GM23338 (cell line): ENCODE measurements at regions not wholly inside any gene's neighbourhood (a gene's known extent, or its start where the extent isn't known, plus 50 kb on each side); places are given as distances from the start of the nearest gene placed in this dataset.

Source experiments
- ATAC-seq: fragments of 200-7000 bp; cut with Tn5 transposase; 3 replicates; pipeline ENCODE4 v1.9.1; 2020
- DNase-seq: peaks from one replicate; pipeline ENCODE4 v3.0.0-alpha.2; 2015; ENCODE audit warnings: low spot score
- H2AFZ ChIP-seq: fragments of 200-600 bp; sonication (generic); 2 replicates; pipeline ENCODE4 v1.8.0; 2016; ENCODE audit warnings: antibody characterized with exemption, mild to moderate bottlenecking, moderate library complexity
- H3F3A ChIP-seq: fragments of 200-600 bp; sonication (generic); replicated peaks from 2 replicates; pipeline ENCODE4 v1.8.0; 2017; ENCODE audit warnings: antibody characterized with exemption, mixed run types, low read depth
- H3K27ac ChIP-seq: fragments of 200-600 bp; sonication (generic); 2 replicates; pipeline ENCODE4 v1.6.1; 2016; ENCODE audit warnings: low read depth
- H3K27me3 ChIP-seq: fragments of 200-600 bp; sonication (generic); 2 replicates; pipeline ENCODE4 v1.8.0; 2016; ENCODE audit warnings: mild to moderate bottlenecking, mixed run types, moderate library complexity; ENCODE audit not compliant: insufficient read depth
- H3K36me3 ChIP-seq: fragments of 200-600 bp; sonication (generic); 2 replicates; pipeline ENCODE4 v1.8.0; 2016; ENCODE audit warnings: mild to moderate bottlenecking; ENCODE audit not compliant: insufficient read depth
- H3K4me1 ChIP-seq: fragments of 200-600 bp; sonication (generic); 2 replicates; pipeline ENCODE4 v1.8.0; 2016; ENCODE audit warnings: mild to moderate bottlenecking, moderate library complexity; ENCODE audit not compliant: insufficient read depth
- H3K4me2 ChIP-seq: fragments of 200-600 bp; sonication (generic); 2 replicates; pipeline ENCODE4 v1.7.1; 2017; ENCODE audit warnings: mixed run types
- H3K4me3 ChIP-seq: fragments of 200-600 bp; sonication (generic); 2 replicates; pipeline ENCODE4 v1.6.1; 2016; ENCODE audit warnings: mixed run types
- H3K79me2 ChIP-seq: fragments of 200-600 bp; sonication (generic); replicated peaks from 2 replicates; pipeline ENCODE4 v1.8.0; 2017; ENCODE audit warnings: mild to moderate bottlenecking; ENCODE audit not compliant: insufficient read depth
- H3K9me2 ChIP-seq: fragments of 200-600 bp; sonication (generic); 2 replicates; pipeline ENCODE4 v1.8.0; 2017; ENCODE audit not compliant: insufficient read depth
- H4K20me1 ChIP-seq: fragments of 200-600 bp; sonication (generic); replicated peaks from 2 replicates; pipeline ENCODE4 v1.8.0; 2017; ENCODE audit warnings: mild to moderate bottlenecking; ENCODE audit not compliant: insufficient read depth
- H3K27ac Mint-ChIP-seq: 2 replicates; pipeline ENCODE4 v1.8.0; 2020; ENCODE audit warnings: inconsistent platforms, mild to moderate bottlenecking, moderate library complexity, mixed read lengths
- H3K27me3 Mint-ChIP-seq: 3 replicates; pipeline ENCODE4 v1.8.0; 2022; ENCODE audit warnings: low read depth, mild to moderate bottlenecking, moderate library complexity, mixed read lengths, inconsistent platforms; ENCODE audit not compliant: insufficient read depth, poor library complexity
- H3K36me3 Mint-ChIP-seq: 3 replicates; pipeline ENCODE4 v1.8.0; 2021; ENCODE audit warnings: low read depth, mild to moderate bottlenecking, inconsistent platforms, moderate library complexity, mixed read lengths
- H3K4me1 Mint-ChIP-seq: 3 replicates; pipeline ENCODE4 v1.8.0; 2020; ENCODE audit warnings: mild to moderate bottlenecking, inconsistent platforms, mixed read lengths
- H3K4me3 Mint-ChIP-seq: 3 replicates; pipeline ENCODE4 v1.8.0; 2021; ENCODE audit warnings: moderate library complexity, mild to moderate bottlenecking, inconsistent platforms, mixed read lengths
- H3K9me3 Mint-ChIP-seq: 3 replicates; pipeline ENCODE4 v1.8.0; 2020; ENCODE audit warnings: moderate library complexity, mild to moderate bottlenecking, inconsistent platforms, mixed read lengths
- CREB1 ChIP-seq: fragments of 250-450 bp; sonication (Bioruptor Pico); IDR thresholded peaks from 2 replicates; pipeline ENCODE4 v1.5.0; 2020; ENCODE audit warnings: low read depth, mild to moderate bottlenecking, moderate library complexity
- EZH2 ChIP-seq: fragments of 200-600 bp; sonication (generic); IDR thresholded peaks from one replicate; pipeline ENCODE4 v1.8.0; 2017; ENCODE audit warnings: antibody characterized with exemption, mild to moderate bottlenecking, low read depth; ENCODE audit not compliant: unreplicated experiment
- EZH2phosphoT487 ChIP-seq: fragments of 200-600 bp; sonication (generic); IDR thresholded peaks from one replicate; pipeline ENCODE4 v1.8.1; 2018; ENCODE audit warnings: antibody characterized with exemption; ENCODE audit not compliant: unreplicated experiment
- TF ChIP-seq, protein P1 (sequence below), 2 experiments: fragments of 200-600 bp in 1 of 2; sonication (generic) in 1 of 2; conservative IDR thresholded peaks; 2 replicates each; pipeline versions ENCODE4 v1.5.1 to v1.6.1; 2016 to 2017; ENCODE audit warnings: antibody characterized with exemption in 2 of 2, low read depth in 2 of 2, mild to moderate bottlenecking in 2 of 2, moderate library complexity in 1 of 2
- TF ChIP-seq, protein P2 (sequence below): fragments of 250-450 bp; sonication (Bioruptor Pico); IDR thresholded peaks from 2 replicates; pipeline ENCODE4 v1.5.0; 2020; ENCODE audit warnings: mild to moderate bottlenecking, moderate library complexity

DNA sequence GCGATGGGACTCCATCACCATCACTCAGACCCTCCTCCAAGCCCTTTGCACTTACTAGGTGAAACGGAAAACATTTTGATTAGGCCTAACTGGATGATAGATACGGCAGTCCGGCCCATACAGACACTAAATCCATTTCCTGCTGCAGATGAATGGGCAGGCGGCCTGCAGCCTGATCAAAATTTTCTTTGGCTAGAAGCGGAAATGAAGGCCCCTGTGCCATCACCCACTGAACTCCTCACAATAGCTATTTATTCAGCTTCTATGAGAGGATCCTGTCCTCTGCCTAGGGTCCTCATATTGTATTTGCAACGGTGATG is 200.5 kb downstream of the OMA1 start:
- Mint-ChIP-seq H3K9me3 (peaks cover 7% of the 10 kb centered on the region), H3K36me3 (peaks cover 2% of the 10 kb centered on the region; the same call in 2 of the 3 replicates), H3K4me3 (no peak overlapping the region), H3K4me1 (peaks cover 15% of the 10 kb centered on the region), H3K27me3 (peaks cover 2% of the 10 kb centered on the region), H3K27ac (no peak overlapping the region; the same call in 1 of the 2 replicates)
- Histone ChIP-seq H3K9me2 (0 out of 2 replicates have a peak, but pooled peaks cover 3% of the 10 kb centered on the region), H2AFZ (peak overlapping the region; percentile 91), H3K4me1 (peaks cover 20% of the 10 kb centered on the region), H3K4me3 (no peak overlapping the region), H3K36me3 (no peaks in the 10 kb centered on the region; the same call in 1 of the 2 replicates), H3K79me2 (no peaks in the 10 kb centered on the region), H4K20me1 (no peaks in the 10 kb centered on the region), H3K27ac (no peak overlapping the region), H3K27me3 (no peaks in the 10 kb centered on the region), H3F3A (no peaks in the 10 kb centered on the region), H3K4me2 (peak overlapping the region; percentile 53)
- TF ChIP-seq CREB1, result no peak
- TF ChIP-seq EZH2phosphoT487, result no peak
- TF ChIP-seq, protein P1, sequence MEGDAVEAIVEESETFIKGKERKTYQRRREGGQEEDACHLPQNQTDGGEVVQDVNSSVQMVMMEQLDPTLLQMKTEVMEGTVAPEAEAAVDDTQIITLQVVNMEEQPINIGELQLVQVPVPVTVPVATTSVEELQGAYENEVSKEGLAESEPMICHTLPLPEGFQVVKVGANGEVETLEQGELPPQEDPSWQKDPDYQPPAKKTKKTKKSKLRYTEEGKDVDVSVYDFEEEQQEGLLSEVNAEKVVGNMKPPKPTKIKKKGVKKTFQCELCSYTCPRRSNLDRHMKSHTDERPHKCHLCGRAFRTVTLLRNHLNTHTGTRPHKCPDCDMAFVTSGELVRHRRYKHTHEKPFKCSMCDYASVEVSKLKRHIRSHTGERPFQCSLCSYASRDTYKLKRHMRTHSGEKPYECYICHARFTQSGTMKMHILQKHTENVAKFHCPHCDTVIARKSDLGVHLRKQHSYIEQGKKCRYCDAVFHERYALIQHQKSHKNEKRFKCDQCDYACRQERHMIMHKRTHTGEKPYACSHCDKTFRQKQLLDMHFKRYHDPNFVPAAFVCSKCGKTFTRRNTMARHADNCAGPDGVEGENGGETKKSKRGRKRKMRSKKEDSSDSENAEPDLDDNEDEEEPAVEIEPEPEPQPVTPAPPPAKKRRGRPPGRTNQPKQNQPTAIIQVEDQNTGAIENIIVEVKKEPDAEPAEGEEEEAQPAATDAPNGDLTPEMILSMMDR (conservative IDR thresholded peaks at IDR 0.05; ENCODE audit: low read depth in 2 of 2), result no peak
- TF ChIP-seq EZH2, result no peak
- ATAC-seq (no peak), DNase-seq (no peak)

DNA sequence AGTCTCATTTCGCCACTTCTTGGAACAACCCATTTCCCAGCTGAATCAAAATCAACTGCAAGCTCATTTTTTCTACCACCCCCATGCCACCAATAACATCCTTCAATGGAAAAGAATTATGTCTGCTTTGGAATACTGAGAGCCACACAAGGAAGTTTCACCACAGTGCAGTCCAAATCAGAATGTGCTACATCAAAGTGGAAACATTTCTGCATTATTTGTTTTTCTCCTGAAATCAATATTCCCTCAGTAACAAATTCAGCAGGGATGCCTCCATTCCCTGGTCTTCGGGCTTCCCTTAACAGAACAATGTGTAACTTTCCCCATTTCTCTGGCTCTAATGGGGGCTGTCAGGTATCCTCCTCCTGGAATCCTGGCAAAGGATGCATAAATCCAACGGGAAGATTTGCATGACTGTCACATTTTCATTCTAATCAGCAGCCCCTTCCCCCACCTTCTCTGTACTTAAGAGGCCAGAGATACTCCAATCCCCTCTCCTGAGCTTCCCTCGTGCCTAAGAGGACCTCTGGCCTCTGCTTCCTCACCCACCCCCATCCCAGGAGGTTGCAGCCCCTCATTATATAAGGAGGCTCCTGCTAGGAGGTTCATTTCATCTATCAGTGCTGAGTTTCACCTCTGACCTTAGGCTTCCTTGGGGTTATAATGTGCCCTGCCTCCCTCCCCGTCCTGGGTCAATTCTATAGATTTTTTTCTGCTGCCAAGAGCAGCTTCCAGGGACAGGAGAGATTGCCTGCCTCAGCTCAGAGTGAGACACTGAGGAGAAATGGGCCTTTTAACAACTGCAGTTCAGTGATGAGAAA is 201.1 kb downstream of the OMA1 start:
- no peak overlapping the region for H3K4me3 Mint-ChIP-seq
- ATAC-seq (peak; percentile 72), DNase-seq (peak; percentile 30)
- peaks cover 2% of the 10 kb centered on the region for H3K27me3 Mint-ChIP-seq
- Histone ChIP-seq H3K4me3 (no peak overlapping the region), H3K4me2 (peak overlapping the region; percentile 53), H3K27me3 (no peaks in the 10 kb centered on the region), H3K4me1 (peaks cover 20% of the 10 kb centered on the region), H3K79me2 (no peaks in the 10 kb centered on the region), H3K27ac (no peak overlapping the region), H4K20me1 (no peaks in the 10 kb centered on the region), H2AFZ (peak overlapping the region; percentile 91), H3K36me3 (no peaks in the 10 kb centered on the region; the same call in 1 of the 2 replicates), H3K9me2 (0 out of 2 replicates have a peak, but pooled peaks cover 3% of the 10 kb centered on the region), H3F3A (no peaks in the 10 kb centered on the region)
- H3K4me1 Mint-ChIP-seq, result peaks cover 15% of the 10 kb centered on the region
- H3K27ac Mint-ChIP-seq, result no peak overlapping the region; the same call in 1 of the 2 replicates
- H3K36me3 Mint-ChIP-seq, result no peaks in the 10 kb centered on the region; the same call in 2 of the 3 replicates
- 0 out of 3 replicates have a peak, but pooled peaks cover 2% of the 10 kb centered on the region for H3K9me3 Mint-ChIP-seq
- TF ChIP-seq, protein P2, sequence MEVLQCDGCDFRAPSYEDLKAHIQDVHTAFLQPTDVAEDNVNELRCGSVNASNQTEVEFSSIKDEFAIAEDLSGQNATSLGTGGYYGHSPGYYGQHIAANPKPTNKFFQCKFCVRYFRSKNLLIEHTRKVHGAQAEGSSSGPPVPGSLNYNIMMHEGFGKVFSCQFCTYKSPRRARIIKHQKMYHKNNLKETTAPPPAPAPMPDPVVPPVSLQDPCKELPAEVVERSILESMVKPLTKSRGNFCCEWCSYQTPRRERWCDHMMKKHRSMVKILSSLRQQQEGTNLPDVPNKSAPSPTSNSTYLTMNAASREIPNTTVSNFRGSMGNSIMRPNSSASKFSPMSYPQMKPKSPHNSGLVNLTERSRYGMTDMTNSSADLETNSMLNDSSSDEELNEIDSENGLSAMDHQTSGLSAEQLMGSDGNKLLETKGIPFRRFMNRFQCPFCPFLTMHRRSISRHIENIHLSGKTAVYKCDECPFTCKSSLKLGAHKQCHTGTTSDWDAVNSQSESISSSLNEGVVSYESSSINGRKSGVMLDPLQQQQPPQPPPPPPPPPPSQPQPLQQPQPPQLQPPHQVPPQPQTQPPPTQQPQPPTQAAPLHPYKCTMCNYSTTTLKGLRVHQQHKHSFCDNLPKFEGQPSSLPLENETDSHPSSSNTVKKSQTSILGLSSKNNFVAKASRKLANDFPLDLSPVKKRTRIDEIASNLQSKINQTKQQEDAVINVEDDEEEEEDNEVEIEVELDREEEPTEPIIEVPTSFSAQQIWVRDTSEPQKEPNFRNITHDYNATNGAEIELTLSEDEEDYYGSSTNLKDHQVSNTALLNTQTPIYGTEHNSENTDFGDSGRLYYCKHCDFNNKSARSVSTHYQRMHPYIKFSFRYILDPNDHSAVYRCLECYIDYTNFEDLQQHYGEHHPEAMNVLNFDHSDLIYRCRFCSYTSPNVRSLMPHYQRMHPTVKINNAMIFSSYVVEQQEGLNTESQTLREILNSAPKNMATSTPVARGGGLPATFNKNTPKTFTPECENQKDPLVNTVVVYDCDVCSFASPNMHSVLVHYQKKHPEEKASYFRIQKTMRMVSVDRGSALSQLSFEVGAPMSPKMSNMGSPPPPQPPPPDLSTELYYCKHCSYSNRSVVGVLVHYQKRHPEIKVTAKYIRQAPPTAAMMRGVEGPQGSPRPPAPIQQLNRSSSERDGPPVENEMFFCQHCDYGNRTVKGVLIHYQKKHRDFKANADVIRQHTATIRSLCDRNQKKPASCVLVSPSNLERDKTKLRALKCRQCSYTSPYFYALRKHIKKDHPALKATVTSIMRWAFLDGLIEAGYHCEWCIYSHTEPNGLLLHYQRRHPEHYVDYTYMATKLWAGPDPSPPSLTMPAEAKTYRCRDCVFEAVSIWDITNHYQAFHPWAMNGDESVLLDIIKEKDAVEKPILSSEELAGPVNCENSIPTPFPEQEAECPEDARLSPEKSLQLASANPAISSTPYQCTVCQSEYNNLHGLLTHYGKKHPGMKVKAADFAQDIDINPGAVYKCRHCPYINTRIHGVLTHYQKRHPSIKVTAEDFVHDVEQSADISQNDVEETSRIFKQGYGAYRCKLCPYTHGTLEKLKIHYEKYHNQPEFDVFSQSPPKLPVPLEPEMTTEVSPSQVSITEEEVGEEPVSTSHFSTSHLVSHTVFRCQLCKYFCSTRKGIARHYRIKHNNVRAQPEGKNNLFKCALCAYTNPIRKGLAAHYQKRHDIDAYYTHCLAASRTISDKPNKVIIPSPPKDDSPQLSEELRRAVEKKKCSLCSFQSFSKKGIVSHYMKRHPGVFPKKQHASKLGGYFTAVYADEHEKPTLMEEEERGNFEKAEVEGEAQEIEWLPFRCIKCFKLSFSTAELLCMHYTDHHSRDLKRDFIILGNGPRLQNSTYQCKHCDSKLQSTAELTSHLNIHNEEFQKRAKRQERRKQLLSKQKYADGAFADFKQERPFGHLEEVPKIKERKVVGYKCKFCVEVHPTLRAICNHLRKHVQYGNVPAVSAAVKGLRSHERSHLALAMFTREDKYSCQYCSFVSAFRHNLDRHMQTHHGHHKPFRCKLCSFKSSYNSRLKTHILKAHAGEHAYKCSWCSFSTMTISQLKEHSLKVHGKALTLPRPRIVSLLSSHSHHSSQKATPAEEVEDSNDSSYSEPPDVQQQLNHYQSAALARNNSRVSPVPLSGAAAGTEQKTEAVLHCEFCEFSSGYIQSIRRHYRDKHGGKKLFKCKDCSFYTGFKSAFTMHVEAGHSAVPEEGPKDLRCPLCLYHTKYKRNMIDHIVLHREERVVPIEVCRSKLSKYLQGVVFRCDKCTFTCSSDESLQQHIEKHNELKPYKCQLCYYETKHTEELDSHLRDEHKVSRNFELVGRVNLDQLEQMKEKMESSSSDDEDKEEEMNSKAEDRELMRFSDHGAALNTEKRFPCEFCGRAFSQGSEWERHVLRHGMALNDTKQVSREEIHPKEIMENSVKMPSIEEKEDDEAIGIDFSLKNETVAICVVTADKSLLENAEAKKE, result no peak
- TF ChIP-seq, protein P1 (conservative IDR thresholded peaks at IDR 0.05; ENCODE audit: low read depth in 2 of 2), result no peak
- TF ChIP-seq EZH2 (no peak), CREB1 (no peak)
